SK-N-SH (cell line): ENCODE measurements at regions not wholly inside any gene's neighbourhood (a gene's known extent, or its start where the extent isn't known, plus 50 kb on each side); places are given as distances from the start of the nearest gene placed in this dataset.

Experiments
- EP300 ChIP-seq, 2 experiments: IDR thresholded peaks; 2 replicates each; pipeline versions ENCODE4 v1.4.0 to v1.6.1; 2012; ENCODE audit warnings: borderline replicate concordance in 1 of 2, low read depth in 1 of 2, low read length in 1 of 2
- FOXM1 ChIP-seq: IDR thresholded peaks from 2 replicates; pipeline ENCODE4 v1.4.0; 2012; ENCODE audit warnings: low read depth, mild to moderate bottlenecking
- GABPA ChIP-seq: IDR thresholded peaks from 2 replicates; pipeline ENCODE4 v1.4.0; 2012; ENCODE audit warnings: low read depth, mild to moderate bottlenecking
- GATA2 ChIP-seq: sonication (generic); formaldehyde crosslinking; IDR thresholded peaks from 2 replicates; pipeline ENCODE4 v1.5.0; 2020; ENCODE audit warnings: mild to moderate bottlenecking, missing genetic modification reagents
- POLR2AphosphoS5 ChIP-seq: IDR thresholded peaks from 2 replicates; pipeline ENCODE4 v1.6.1; 2012; ENCODE audit warnings: low read depth, low read length
- RAD21 ChIP-seq: IDR thresholded peaks from 2 replicates; pipeline ENCODE4 v1.6.1; 2012; ENCODE audit warnings: mild to moderate bottlenecking, low read length
- SIN3A ChIP-seq: IDR thresholded peaks from 2 replicates; pipeline ENCODE4 v1.6.1; 2012; ENCODE audit warnings: low read depth, mild to moderate bottlenecking, low read length, moderate library complexity, borderline replicate concordance
- TAF1 ChIP-seq: IDR thresholded peaks from 2 replicates; pipeline ENCODE4 v1.6.1; 2012; ENCODE audit warnings: low read depth, mild to moderate bottlenecking, low read length, moderate library complexity, borderline replicate concordance
- TEAD4 ChIP-seq: IDR thresholded peaks from 2 replicates; pipeline ENCODE4 v1.4.0; 2012; ENCODE audit warnings: mild to moderate bottlenecking, borderline replicate concordance; ENCODE audit not compliant: insufficient read depth
- TF ChIP-seq, protein P1 (sequence below): fragments of 150-350 bp; IDR thresholded peaks from 2 replicates; pipeline ENCODE4 v1.6.1; 2017; ENCODE audit warnings: antibody characterized with exemption, low read length, low read depth, borderline replicate concordance
- TF ChIP-seq, protein P2 (sequence below): fragments of 200-600 bp; sonication (generic); IDR thresholded peaks from 2 replicates; pipeline ENCODE4 v1.6.1; 2017; ENCODE audit warnings: antibody characterized with exemption, mild to moderate bottlenecking, moderate library complexity
- TF ChIP-seq, protein P3 (sequence below): IDR thresholded peaks from 2 replicates; pipeline ENCODE4 v1.4.0; 2012; ENCODE audit warnings: low read depth, borderline replicate concordance
- TF ChIP-seq, protein P4 (sequence below): IDR thresholded peaks from 2 replicates; pipeline ENCODE4 v1.4.0; 2012; ENCODE audit warnings: low read depth
- TF ChIP-seq, protein P5 (sequence below): fragments of 150-350 bp; IDR thresholded peaks from 2 replicates; pipeline ENCODE4 v1.6.1; 2016; ENCODE audit warnings: mild to moderate bottlenecking, low read depth, low read length

DNA sequence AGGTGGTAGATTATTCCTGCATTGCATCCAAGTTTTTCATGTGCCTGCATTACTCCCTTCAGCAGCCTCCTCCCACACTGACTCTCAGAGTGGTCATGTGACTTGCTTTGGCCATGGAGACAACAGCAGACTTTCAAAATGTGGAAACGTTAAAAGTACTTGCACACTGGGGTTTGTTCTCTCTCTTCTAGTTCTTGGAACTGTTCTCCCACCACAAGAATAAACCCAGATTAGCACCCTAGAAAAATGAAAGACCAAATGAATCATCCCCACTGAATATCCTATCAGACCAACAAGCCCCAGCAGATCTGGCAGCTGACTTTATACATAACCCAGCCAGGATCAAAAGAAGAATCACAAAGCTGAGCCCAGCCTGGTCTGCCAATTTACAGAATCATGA lies 398.5 kb downstream of the VPS13C start:
- TF ChIP-seq GATA2 (CRISPR knock-in tag), result no peak
- no peak for TF ChIP-seq EP300 (IDR thresholded peaks at IDR 0.05; ENCODE audit: borderline replicate concordance in 1 of 2, low read depth in 1 of 2, low read length in 1 of 2)
- TF ChIP-seq, protein P1, sequence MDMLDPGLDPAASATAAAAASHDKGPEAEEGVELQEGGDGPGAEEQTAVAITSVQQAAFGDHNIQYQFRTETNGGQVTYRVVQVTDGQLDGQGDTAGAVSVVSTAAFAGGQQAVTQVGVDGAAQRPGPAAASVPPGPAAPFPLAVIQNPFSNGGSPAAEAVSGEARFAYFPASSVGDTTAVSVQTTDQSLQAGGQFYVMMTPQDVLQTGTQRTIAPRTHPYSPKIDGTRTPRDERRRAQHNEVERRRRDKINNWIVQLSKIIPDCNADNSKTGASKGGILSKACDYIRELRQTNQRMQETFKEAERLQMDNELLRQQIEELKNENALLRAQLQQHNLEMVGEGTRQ, result no peak
- TF ChIP-seq, protein P2, sequence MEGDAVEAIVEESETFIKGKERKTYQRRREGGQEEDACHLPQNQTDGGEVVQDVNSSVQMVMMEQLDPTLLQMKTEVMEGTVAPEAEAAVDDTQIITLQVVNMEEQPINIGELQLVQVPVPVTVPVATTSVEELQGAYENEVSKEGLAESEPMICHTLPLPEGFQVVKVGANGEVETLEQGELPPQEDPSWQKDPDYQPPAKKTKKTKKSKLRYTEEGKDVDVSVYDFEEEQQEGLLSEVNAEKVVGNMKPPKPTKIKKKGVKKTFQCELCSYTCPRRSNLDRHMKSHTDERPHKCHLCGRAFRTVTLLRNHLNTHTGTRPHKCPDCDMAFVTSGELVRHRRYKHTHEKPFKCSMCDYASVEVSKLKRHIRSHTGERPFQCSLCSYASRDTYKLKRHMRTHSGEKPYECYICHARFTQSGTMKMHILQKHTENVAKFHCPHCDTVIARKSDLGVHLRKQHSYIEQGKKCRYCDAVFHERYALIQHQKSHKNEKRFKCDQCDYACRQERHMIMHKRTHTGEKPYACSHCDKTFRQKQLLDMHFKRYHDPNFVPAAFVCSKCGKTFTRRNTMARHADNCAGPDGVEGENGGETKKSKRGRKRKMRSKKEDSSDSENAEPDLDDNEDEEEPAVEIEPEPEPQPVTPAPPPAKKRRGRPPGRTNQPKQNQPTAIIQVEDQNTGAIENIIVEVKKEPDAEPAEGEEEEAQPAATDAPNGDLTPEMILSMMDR, result no peak
- no peak for TF ChIP-seq GABPA
- TF ChIP-seq TAF1, result no peak
- no peak for TF ChIP-seq TEAD4
- TF ChIP-seq, protein P3, sequence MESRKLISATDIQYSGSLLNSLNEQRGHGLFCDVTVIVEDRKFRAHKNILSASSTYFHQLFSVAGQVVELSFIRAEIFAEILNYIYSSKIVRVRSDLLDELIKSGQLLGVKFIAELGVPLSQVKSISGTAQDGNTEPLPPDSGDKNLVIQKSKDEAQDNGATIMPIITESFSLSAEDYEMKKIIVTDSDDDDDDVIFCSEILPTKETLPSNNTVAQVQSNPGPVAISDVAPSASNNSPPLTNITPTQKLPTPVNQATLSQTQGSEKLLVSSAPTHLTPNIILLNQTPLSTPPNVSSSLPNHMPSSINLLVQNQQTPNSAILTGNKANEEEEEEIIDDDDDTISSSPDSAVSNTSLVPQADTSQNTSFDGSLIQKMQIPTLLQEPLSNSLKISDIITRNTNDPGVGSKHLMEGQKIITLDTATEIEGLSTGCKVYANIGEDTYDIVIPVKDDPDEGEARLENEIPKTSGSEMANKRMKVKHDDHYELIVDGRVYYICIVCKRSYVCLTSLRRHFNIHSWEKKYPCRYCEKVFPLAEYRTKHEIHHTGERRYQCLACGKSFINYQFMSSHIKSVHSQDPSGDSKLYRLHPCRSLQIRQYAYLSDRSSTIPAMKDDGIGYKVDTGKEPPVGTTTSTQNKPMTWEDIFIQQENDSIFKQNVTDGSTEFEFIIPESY, result no peak
- no peak for TF ChIP-seq POLR2AphosphoS5
- TF ChIP-seq FOXM1, result no peak
- TF ChIP-seq RAD21, result no peak
- TF ChIP-seq, protein P4, sequence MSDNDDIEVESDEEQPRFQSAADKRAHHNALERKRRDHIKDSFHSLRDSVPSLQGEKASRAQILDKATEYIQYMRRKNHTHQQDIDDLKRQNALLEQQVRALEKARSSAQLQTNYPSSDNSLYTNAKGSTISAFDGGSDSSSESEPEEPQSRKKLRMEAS, result no peak
- TF ChIP-seq, protein P5, sequence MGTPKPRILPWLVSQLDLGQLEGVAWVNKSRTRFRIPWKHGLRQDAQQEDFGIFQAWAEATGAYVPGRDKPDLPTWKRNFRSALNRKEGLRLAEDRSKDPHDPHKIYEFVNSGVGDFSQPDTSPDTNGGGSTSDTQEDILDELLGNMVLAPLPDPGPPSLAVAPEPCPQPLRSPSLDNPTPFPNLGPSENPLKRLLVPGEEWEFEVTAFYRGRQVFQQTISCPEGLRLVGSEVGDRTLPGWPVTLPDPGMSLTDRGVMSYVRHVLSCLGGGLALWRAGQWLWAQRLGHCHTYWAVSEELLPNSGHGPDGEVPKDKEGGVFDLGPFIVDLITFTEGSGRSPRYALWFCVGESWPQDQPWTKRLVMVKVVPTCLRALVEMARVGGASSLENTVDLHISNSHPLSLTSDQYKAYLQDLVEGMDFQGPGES, result no peak
- TF ChIP-seq SIN3A, result no peak
